Mucosa of gallbladder (tissue), 1 donor: ENCODE measurements at regions not wholly inside any gene's neighbourhood (a gene's known extent, or its start where the extent isn't known, plus 50 kb on each side); places are given as distances from the start of the nearest gene placed in this dataset.
A peak's percentile ranks its signal among the peaks of the same experiment; 100 is the strongest.

Experiments used
- DNase-seq: peaks from one replicate; pipeline ENCODE4 v3.0.0-alpha.2; 2020; ENCODE audit warnings: low spot score
- donor health status: DM: no; HTN: no; CAD: no.

DNA sequence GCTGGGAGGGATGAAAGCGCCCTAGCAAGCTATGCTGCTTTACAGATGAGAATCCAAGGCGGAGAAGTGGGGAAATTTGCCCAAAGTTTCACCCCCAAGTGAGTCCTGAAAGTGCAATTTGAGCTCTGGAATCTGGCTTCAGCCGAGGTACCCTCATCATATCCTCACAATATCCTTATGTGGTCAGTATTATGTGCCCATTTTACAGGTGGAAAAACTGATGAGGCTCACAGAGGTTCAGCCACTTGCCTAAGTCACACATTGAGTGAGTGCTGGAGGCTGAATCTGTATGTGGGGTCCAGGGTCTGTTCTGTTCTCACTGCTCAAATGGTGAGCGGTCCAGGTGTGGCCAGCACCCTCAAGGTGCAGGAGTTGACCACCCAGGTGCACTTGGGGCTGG lies 85.3 kb downstream of the MATN1 start:
- DNase-seq, result no peak

DNA sequence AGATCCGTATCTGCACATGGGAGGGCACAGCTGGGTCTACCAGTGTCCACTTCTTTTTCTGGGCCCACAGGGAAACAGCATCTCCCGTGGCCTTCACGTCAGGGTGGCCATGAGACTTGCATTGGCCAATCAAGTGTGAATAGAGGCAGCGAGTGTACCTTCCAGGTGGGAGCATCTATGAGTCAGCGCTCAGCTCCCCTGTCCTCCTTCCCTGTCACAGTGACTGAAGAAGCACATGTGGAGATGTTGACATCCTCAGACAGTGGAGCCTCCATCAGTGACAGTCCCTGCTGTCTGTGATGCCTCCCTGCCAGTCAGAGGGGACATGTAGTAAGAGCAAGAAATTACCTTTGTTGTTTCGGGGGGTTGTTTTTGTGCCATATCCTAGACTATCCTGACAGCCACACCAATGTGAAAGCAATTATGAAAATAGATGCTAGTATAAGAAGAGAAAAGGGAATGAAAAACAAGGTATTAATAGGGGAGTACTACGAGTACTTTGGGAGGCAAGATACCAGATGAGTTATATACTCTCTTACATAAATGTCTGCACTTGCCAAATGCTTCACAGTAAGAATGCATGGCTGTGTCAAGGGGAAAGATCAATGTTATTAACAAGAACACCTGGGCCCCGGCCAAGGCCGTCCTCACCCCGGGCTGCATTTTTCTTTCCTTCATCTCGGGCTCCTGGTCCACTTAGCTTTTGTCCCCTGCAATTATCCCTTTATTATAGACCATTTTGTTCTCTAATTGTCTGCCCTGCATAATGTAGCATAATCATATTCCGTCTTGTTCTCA lies 86.0 kb downstream of the MATN1 start:
- DNase-seq, result peak; percentile 42

DNA sequence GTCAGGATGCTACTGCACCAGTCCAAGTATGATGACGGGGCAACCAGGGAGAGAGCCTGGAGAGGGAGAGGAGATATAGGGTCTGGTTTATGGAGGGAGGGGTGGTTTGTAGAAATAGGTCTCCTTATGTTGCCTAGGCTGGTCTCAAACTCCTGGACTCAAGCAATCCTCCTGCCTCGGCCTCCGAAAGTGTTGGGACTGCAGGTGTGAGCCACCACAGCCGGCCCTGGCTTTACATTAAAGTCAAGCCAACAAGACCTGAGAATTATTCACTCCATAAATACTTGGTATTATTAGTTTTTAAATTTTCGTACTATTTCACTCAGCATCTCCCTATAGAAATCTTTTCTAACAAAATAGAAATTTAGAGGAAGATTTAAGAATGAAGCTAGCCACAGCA lies 86.8 kb downstream of the MATN1 start:
- DNase-seq, result no peak

DNA sequence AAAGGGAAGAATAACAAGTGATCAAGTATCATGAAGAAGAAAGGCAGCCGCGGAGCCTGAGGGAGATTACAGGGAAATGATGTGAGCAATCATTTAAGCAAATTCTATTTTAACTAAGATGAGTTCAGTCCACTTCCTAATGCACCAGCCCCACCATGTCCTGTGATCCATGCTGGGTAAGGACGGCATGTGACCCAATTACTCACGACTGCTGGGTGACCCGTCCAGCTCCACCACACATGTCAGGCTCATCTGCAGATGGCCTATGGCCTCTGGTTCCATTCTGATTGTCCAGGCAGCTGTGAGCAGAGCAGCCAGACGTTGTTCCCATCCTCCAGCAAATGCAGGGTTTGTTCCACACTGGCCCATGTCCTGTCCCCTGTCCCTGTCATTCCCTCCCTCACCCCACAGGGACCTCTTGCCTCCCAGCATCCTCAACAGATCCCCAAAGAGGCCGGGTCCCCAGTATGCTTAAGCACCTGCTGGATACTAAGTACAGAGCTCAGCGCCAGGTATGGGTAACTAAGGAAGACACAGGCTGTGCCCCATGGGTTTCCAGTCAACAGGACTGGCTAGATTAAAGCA lies 87.9 kb downstream of the MATN1 start:
- DNase-seq, result no peak

DNA sequence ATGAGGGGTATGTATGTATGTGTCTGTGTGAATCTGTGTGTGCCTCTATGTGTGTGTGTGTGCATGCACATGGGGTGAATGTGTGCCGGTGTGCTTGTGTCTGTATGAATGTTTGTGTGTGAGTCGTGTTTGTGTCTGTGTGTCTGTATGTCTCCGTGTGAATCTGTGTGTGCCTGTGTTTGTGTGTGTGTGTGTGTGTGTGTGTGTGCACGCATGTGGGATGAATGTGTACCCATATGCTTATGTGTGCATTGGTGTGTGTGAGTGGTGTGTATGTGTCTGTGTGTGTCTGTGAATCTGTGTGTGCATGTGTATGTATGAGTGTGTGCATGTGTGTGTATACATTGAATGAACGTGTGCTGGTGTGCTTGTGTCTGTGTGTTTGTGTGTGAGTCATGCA lies 88.9 kb downstream of the MATN1 start:
- DNase-seq, result no peak

DNA sequence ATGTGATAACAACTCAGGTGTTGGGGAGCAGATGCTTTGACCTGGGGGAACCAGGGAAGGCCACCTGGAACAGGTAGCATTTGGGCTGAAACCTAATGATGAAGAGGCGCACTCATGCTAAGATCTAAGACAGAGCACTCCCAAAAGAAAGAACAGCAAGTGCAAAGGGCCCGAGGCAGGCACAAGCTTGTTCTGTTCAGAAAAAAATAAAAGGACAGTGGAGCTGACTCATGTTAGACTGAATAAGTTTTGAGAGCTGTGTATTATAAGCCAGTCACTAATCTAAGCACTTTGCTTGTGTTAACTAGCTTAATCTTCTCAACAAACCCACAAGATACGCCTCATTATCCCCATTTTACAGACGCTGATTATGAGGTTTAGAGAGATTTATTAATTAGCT lies 90.1 kb downstream of the MATN1 start:
- DNase-seq, result no peak

DNA sequence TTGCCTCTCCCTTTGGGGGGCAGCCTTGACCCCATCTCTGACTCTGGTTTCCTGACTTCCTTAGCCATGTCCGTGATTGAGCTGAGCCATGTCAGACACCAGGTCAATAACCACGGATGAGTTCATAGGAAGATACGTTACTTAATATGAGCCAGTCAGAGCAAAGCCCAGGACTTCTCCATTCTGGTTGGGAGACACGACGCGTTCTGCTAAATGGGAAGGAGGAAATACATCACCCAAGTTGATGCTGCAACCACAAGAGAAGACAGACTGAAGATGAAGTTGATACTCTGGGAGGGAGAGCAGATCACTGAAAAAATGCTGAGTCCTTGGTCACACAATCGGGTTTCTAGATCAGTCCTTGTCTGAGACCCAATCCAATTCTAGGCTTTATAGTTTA lies 90.9 kb downstream of the MATN1 start:
- DNase-seq, result no peak

DNA sequence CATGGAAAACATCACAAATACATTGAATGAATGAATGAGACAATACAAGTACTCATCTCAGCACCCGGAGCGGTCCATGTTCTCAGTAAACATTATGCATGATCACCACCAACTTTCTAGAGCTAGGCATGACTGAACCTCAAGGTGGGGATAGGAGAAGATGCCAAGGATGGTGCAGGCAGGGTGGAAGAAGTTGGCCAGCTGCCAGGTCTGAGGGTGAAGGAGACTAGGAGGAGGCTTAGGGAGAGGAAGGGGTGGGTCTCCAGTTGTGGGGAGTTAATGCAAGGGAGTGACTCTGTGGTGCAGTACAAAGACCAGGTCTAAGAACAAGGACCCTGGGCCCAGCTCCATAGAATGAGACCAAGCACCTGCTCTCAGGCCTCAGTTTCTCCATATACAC lies 91.7 kb downstream of the MATN1 start:
- no peak for DNase-seq

DNA sequence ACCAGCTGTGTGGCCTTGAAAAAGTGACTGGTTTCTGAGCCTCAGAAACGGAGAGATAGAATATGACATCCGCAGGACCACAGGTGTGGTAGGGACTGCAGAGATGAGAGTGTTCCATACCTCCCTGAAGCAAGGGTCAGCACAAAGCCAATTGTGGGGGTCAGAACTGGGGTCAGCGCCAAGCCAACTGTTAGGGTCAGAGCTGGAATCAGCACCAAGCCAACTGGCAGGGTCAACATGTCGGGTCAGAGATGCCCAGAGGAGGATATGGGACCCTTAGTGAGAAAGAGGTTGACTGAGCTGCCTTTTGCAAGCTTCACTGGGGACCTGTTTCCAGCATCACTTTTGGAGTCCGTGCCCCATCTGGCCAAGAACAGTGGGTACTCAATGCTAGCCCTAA lies 93.9 kb downstream of the MATN1 start:
- no peak for DNase-seq

DNA sequence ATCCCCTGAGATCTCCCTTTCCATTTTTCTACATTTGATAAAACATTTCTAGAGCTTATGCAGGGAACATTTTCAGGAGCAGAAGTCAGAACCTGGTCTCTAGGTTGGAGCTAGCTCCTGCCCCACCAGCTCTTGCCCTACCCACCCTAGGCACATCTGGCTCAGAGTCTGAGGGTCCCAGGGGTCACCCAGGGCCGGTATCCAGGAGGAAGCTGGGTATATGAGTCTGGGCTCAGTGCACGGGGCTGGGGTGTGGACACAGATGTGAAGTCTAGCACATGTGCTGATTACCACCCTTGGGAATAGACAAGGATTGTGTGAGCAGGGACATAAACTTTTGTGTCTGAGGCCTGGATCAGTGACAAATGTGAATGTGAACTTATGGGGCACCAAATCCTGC lies 95.4 kb downstream of the MATN1 start:
- DNase-seq, result no peak

DNA sequence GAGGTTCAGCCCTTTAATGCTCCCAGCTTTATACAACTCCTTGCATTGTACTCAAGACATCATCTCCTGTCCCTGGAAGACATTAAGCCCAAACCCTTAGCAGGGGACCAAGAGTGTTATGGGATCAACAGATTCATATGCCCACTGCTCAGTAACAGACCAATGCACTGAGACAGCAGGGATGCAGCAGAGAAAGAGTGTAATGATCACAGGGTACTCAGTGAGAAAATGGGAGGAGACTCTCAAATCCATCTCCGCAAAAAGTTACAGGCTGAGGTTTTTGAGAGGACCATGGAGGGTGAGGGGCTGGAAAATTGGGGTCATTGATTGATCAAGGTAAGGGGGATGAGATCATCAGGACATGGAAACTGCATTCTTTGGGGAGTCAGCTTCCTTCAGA lies 96.2 kb downstream of the MATN1 start:
- DNase-seq, result no peak

DNA sequence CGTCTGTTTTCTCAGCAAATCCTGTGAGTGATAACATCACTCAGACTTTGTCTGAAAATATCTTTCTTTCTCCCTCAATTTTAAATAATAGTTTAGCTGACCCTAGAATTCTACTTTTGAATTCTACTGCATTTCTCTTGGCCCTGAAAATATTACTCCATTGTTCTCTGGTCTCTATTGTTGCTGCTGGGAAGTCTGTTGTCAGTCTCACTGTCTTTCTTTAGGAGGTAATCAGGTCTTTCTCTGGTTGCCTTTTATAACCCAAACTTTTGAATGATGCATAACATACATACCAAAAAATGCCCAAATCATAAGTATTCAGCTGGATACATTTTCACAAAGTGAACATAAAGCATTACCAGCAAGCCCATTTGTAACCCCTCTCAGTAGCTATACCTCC lies 100.0 kb downstream of the MATN1 start:
- DNase-seq, result no peak

DNA sequence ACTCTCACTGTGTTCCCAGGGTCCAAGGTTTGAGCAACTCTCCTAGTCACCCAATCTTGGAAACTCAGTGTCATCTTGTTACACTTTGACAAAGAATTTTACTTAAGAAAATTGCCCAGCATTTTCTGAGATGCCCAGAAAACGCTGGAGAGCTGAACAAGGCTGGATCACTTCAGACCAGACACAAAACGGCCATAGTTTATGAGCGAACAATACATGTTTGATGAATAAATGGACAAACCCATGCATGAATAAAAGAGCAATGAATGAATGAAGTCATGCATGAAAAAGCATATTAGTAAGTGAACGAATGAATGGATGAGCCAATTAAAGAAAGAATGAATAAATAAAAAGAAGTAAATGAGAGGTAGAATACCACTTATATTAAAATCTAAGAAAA lies 103.8 kb downstream of the MATN1 start:
- DNase-seq, result no peak

DNA sequence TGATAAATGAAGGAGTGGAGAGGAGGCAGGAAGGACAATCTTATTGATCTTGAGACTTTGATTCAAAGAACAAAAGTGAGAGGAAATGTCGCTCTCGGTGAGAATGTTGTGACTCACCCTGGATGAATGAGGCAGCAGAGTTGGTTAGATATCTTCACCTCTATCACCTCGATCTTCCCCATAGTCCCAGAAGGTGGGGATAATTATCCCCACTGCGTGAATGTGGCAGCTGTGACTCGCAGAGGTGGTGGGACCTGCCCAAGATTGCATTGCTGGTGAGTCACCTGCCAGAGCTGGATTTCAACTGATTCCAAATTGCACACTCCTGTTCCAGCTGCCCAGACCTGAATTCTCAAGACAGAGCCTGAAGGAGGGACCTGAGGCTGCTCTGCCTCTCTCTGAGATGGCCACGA lies 105.0 kb downstream of the MATN1 start:
- peak; percentile 27 for DNase-seq

DNA sequence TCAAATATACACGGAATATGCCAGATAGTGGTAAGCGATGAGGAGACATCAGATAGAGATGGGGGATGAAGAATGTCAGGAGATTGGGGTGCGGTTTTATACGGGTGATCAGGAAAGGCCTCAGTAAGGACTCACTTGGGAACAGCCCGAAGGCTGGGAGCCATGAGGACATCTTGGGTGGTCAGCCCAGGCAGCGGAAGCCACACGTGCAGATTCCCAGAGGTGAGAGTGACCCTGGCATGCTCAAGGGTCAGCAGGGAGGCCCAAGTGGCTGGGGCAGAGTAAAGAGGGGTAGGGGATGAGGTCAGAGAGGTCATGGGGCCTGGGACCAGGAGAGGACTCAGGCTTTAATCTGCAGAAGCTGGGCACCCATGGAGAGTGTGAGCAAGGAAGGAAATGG lies 106.6 kb downstream of the MATN1 start:
- no peak for DNase-seq

DNA sequence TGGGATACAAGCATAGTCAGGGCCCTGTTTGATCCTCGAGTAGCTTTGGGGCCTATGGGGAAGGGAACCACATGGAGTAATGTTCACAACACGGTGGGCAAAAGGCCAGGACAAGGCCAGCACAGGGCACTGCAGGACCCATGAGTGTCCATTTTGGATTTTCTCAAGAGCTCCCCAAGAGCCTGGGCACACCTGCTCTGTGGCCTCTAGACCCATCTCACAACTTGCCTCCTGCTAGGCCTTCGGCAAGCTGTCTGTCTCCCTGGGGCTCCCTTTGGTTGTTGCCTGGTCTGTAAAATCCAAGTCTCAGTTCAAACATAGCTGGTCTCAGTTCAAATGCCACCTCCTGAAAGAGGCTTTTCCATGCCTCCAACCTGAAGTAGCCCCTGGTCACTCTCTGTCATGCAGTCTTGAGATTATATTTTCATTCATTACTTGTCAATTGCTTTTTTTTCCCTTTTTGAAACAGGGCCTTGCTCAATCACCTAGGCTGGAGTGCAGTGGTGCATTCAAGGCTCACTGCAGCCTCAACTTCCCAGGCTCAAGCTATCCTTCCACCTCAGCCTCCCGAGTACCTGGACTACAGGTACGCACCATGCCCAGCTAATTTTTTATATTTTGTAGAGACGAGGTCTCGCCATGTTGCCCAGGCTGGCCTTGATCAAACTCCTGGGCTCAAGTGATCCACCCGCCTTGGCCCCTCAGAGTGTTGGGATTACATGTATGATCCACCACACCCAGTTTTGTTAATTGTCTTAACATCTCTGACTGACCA lies 107.4 kb downstream of the MATN1 start:
- DNase-seq, result no peak

DNA sequence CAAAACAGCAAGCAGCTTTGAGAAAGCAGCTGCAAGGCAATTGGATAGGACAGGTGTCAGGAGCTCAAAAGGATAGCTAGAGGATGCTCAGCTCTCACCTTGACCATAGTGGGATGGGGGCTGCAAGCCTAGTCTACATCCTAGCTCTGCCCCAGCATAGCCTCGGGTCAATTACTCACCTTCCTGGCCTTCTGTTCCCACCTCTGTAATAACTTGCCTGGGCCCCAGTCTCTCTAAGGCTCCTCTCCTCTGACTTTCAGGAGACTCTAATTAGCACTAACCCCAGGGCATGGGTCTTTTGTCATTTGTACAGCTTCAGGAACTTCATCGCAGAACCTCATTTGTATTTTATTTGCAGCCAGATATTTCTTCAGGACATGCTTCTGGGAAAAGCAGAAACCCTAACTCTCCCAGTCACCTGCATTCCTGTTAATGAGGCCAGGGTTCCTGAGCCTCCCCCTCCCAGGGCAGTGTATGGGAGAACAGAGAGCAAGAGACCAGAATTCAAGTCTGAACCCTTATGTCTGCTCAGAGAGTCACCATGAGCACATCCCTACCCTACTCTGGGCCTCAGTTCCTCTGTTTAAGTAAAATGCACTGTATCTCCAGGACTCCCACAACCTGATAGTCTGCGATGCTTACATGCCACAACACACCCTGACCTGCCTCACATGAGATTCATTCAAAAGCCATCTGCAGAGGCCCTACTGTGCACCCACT lies 108.1 kb downstream of the MATN1 start:
- no peak for DNase-seq

DNA sequence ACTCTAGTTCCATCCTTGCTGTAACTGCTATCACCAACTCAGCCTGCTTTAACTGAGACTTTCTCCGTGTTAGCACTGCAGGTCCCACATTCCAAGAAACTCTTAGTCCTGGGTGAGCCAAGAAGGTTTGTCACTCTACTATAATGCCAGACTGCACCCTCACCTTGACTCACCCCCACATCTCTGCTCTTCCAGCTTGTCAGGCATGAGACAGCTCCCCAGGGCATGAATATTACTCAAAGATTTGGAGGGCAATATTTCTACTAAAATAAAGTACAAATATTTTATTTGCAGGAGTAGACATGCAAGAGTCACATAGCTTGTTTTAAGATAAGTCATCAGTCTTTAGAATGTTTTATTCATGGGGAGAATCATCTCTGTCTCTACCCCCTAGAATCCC lies 110.2 kb downstream of the MATN1 start:
- no peak for DNase-seq

DNA sequence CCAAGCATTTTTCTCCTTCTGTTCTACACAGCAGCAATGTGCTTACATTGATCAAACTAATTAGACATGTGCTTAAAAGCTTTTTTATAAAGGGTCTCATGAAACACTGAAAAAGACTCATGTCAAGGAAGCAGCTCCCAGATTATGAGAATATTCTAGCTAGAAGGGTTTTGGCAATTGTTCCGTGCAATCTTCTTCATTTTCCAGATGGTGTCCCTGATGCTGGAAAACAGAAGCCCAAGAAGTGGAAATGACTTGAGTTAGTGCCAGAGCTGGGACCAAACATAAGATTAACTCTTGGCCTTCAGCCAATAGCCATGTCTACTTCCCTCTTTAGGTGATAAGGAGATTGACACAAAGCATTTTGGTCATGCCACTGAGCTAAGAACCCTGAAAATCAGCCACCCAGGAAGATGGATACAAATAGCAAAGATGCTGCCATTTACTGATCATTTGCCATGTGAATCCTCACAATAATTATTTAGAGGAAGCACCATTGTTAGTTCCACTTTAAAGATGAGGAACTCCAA lies 110.8 kb downstream of the MATN1 start:
- DNase-seq, result no peak

DNA sequence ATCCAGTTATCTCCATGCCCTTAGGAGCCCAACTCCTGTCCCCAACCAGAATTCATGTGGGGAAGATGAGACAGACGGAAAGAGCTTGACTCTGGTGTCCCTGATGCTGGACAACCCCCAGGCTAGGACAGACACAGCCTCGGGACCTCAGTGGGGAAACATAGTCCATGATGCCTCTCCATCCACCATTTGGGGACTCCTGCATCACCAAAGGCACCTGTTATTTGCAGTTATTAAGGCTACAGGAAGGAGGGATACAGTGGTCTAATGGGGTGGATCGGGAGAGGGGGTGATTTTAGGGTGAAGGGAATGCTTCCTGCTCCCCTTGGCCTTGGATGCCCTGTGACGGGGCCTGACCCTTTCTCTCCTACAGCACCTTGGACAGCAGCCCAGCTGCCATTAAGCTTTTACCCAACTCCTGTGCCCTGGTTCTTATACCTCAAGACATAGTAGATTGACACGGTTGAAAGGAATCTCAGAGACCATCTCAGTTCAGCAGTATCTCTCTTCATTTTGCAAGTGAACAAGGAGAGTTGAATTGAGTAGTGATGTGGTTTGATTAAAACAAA lies 111.6 kb downstream of the MATN1 start:
- DNase-seq, result no peak

DNA sequence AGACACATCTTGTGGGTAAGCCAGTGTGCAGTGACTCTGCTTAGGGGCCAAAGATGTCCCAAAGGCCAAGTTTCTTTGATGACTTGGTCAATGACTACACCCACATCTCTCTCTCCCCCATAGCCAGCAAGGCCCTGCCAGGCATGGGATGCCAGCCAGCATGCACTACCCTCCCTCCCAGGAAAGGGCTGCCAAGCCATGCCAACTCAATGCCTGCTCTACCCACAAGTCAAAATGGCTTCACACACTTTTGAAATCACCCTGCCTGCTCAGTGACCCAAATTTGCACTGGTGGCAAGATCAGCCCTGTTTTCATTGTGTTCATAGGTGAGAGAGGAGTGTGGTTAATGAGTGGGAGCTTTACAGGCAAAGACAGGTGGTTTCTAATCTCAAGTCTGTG lies 112.5 kb downstream of the MATN1 start:
- no peak for DNase-seq

DNA sequence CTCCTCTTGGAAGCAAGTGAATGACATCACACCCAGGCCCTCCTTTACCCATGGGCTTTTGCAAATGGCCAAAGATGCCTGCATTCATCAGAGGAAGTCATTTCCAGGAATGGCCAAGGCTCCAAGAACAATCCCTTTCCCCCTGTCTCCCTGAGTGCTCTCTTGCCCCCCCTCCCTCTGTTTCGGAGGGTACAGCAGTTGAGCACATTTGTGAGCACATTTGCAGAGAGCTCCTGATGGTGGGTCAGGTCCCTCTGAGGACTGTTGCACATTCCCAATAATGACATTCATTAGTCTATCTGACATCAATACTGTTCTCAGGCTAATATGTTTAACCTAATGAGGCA lies 113.4 kb downstream of the MATN1 start:
- DNase-seq, result no peak
